ENCODE measurements at regions not wholly inside any gene's neighbourhood (a gene's known extent, or its start where the extent isn't known, plus 50 kb on each side); places are given as distances from the start of the nearest gene placed in this dataset.

DNA sequence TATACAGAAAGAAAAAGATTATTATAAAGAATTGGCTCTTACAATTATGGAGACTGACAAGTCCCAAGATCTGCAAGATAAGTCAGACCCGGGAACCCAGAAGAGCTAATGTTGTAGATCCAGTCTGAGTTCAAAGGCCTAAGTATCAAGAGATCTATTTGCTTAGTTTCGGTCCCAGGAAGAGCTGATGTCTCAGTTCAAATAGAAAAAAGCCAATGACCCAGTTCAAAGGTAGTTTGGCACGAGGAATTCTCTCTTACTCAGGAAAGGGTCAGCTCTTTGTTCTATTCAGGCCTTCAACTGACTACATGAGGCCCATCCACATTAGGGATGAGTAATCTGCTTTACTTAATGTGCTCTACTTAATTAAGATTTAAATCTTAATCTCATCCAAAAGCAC, 128.3 kb upstream of the PLCXD3 start (continued):
- peak; percentile 76; the same call in 1 of the 2 replicates for TF ChIP-seq NFKBIZ (CRISPR knock-in tag; IDR thresholded peaks at IDR 0.05)
- TF ChIP-seq ZNF674 (CRISPR knock-in tag; IDR thresholded peaks at IDR 0.05; ENCODE audit: low read depth), result no peak
- TF ChIP-seq SP140L (CRISPR knock-in tag; IDR thresholded peaks at IDR 0.05; ENCODE audit: borderline replicate concordance), result no peak
- no peak for TF ChIP-seq ZNF510 (CRISPR knock-in tag; IDR thresholded peaks at IDR 0.05; ENCODE audit: low read depth)
- TF ChIP-seq ARID5B (CRISPR knock-in tag; IDR thresholded peaks at IDR 0.05), result peak; percentile 99
- TF ChIP-seq ZNF451 (CRISPR knock-in tag; IDR thresholded peaks at IDR 0.05), result no peak
- TF ChIP-seq CREBL2 (CRISPR knock-in tag; IDR thresholded peaks at IDR 0.05; ENCODE audit: borderline replicate concordance), result no peak
- TF ChIP-seq TOE1 (CRISPR knock-in tag; IDR thresholded peaks at IDR 0.05), result no peak
- TF ChIP-seq ZNF556 (CRISPR knock-in tag; IDR thresholded peaks at IDR 0.05; ENCODE audit: borderline replicate concordance), result peak; percentile 25; the same call in 1 of the 2 replicates
- no peak for TF ChIP-seq ZNF543 (CRISPR knock-in tag; IDR thresholded peaks at IDR 0.05)
- TF ChIP-seq ZFP36L1 (CRISPR knock-in tag; IDR thresholded peaks at IDR 0.05), result no peak
- TF ChIP-seq TARDBP (CRISPR knock-in tag; IDR thresholded peaks at IDR 0.05), result peak; percentile 65; the same call in 1 of the 2 replicates
- TF ChIP-seq ETV5 (CRISPR knock-in tag; IDR thresholded peaks at IDR 0.05; ENCODE audit: borderline replicate concordance), result peak; percentile 89; the same call in 1 of the 2 replicates
- TF ChIP-seq NR2F6 (IDR thresholded peaks at IDR 0.05), result peak; percentile 71
- peak; percentile 85 for TF ChIP-seq NR2F6 (CRISPR knock-in tag; IDR thresholded peaks at IDR 0.05)
- TF ChIP-seq MEF2D (CRISPR knock-in tag; IDR thresholded peaks at IDR 0.05), result no peak
- no peak for TF ChIP-seq CHD2 (IDR thresholded peaks at IDR 0.05; ENCODE audit: low read depth, low read length)
- peak in 1 of 2 experiments; percentile 58; a peak in 2 of 4 replicates for TF ChIP-seq MAFK (conservative IDR thresholded peaks at IDR 0.05 in 1 of 2, IDR thresholded peaks at IDR 0.05 in 1 of 2; ENCODE audit: low read length in 2 of 2)
- TF ChIP-seq MTF2 (CRISPR knock-in tag; IDR thresholded peaks at IDR 0.05; ENCODE audit: borderline replicate concordance), result no peak
- TF ChIP-seq ATF3 (CRISPR knock-in tag; IDR thresholded peaks at IDR 0.05), result peak; percentile 49; the same call in 1 of the 2 replicates
- TF ChIP-seq ZBTB26 (CRISPR knock-in tag; IDR thresholded peaks at IDR 0.05; ENCODE audit: borderline replicate concordance), result no peak
- TF ChIP-seq ZNF761 (CRISPR knock-in tag; conservative IDR thresholded peaks at IDR 0.05), result 0 out of 2 replicates have a peak, but pooled peaks have one; percentile 49
- TF ChIP-seq ZNF264 (CRISPR knock-in tag; IDR thresholded peaks at IDR 0.05), result peak; percentile 96
- peak; percentile 86; the same call in 1 of the 2 replicates for TF ChIP-seq HDAC2 (CRISPR knock-in tag; IDR thresholded peaks at IDR 0.05)
